ENCODE measurements at regions not wholly inside any gene's neighbourhood (a gene's known extent, or its start where the extent isn't known, plus 50 kb on each side); places are given as distances from the start of the nearest gene placed in this dataset.

GRCh38 chr3:162317046-162317445 is 820.4 kb downstream of the OTOL1 start:
- H3K36me3 ChIP-seq (ENCODE audit: control insufficient read depth, insufficient read depth, low read length): no peaks in the 10 kb centered on the region
- H3K27me3 ChIP-seq (replicated peaks; ENCODE audit: control insufficient read depth, insufficient read depth, low read length): no peaks in the 10 kb centered on the region
- H3K4me3 ChIP-seq (replicated peaks; ENCODE audit: low read depth, low read length): no peak overlapping the region
- DNase-seq (ENCODE audit: extremely low read depth, insufficient read length): no peak
- TF ChIP-seq CTCF (IDR thresholded peaks at IDR 0.05; ENCODE audit: insufficient read depth, low read length, poor library complexity, severe bottlenecking): no peak

- DNase-seq (ENCODE audit: extremely low read depth, insufficient read length): no peak
Observed at GRCh38 chr3:162328649-162329048, 832.0 kb downstream of the OTOL1 start.

GRCh38 chr3:162329514-162329913 is 832.9 kb downstream of the OTOL1 start:
- DNase-seq (ENCODE audit: extremely low read depth, insufficient read length): no peak
- TF ChIP-seq CTCF (IDR thresholded peaks at IDR 0.05; ENCODE audit: insufficient read depth, low read length, poor library complexity, severe bottlenecking): no peak
- Histone ChIP-seq H3K4me3 (replicated peaks; ENCODE audit: low read depth, low read length) (no peak overlapping the region), H3K27me3 (replicated peaks; ENCODE audit: control insufficient read depth, insufficient read depth, low read length) (no peaks in the 10 kb centered on the region), H3K36me3 (ENCODE audit: control insufficient read depth, insufficient read depth, low read length) (no peaks in the 10 kb centered on the region)

More at GRCh38 chr3:162328649-162329048, 832.0 kb downstream of the OTOL1 start:
- H3K27me3 ChIP-seq (replicated peaks; ENCODE audit: control insufficient read depth, insufficient read depth, low read length): no peaks in the 10 kb centered on the region
- no peak for TF ChIP-seq CTCF (IDR thresholded peaks at IDR 0.05; ENCODE audit: insufficient read depth, low read length, poor library complexity, severe bottlenecking)
- no peaks in the 10 kb centered on the region for H3K36me3 ChIP-seq (ENCODE audit: control insufficient read depth, insufficient read depth, low read length)
- no peak overlapping the region for H3K4me3 ChIP-seq (replicated peaks; ENCODE audit: low read depth, low read length)

- TF ChIP-seq CTCF (IDR thresholded peaks at IDR 0.05; ENCODE audit: insufficient read depth, low read length, poor library complexity, severe bottlenecking): no peak
- Histone ChIP-seq H3K4me3 (replicated peaks; ENCODE audit: low read depth, low read length) (no peak overlapping the region), H3K27me3 (replicated peaks; ENCODE audit: control insufficient read depth, insufficient read depth, low read length) (no peaks in the 10 kb centered on the region), H3K36me3 (ENCODE audit: control insufficient read depth, insufficient read depth, low read length) (no peaks in the 10 kb centered on the region)
- DNase-seq (ENCODE audit: extremely low read depth, insufficient read length): no peak
Observed at GRCh38 chr3:162332344-162332743, 835.7 kb downstream of the OTOL1 start.

- H3K36me3 ChIP-seq (ENCODE audit: control insufficient read depth, insufficient read depth, low read length): no peaks in the 10 kb centered on the region
- no peak for TF ChIP-seq CTCF (IDR thresholded peaks at IDR 0.05; ENCODE audit: insufficient read depth, low read length, poor library complexity, severe bottlenecking)
- no peak for DNase-seq (ENCODE audit: extremely low read depth, insufficient read length)
- H3K27me3 ChIP-seq (replicated peaks; ENCODE audit: control insufficient read depth, insufficient read depth, low read length): no peaks in the 10 kb centered on the region
- no peak overlapping the region for H3K4me3 ChIP-seq (replicated peaks; ENCODE audit: low read depth, low read length)
Observed at GRCh38 chr3:162334537-162334936, 837.9 kb downstream of the OTOL1 start.

- no peak overlapping the region for H3K4me3 ChIP-seq (replicated peaks; ENCODE audit: low read depth, low read length)
- TF ChIP-seq CTCF (IDR thresholded peaks at IDR 0.05; ENCODE audit: insufficient read depth, low read length, poor library complexity, severe bottlenecking): no peak
- H3K27me3 ChIP-seq (replicated peaks; ENCODE audit: control insufficient read depth, insufficient read depth, low read length): no peaks in the 10 kb centered on the region
- no peak for DNase-seq (ENCODE audit: extremely low read depth, insufficient read length)
- H3K36me3 ChIP-seq (ENCODE audit: control insufficient read depth, insufficient read depth, low read length): no peaks in the 10 kb centered on the region
Observed at GRCh38 chr3:162337630-162338029, 841.0 kb downstream of the OTOL1 start.
